AG09319 (cell line): ENCODE measurements at regions not wholly inside any gene's neighbourhood (a gene's known extent, or its start where the extent isn't known, plus 50 kb on each side); places are given as distances from the start of the nearest gene placed in this dataset.
A peak's percentile ranks its signal among the peaks of the same experiment; 100 is the strongest.

ENCODE experiments used
- DNase-seq: peaks from one replicate; pipeline ENCODE4 v3.0.0-alpha.2; 2010; ENCODE audit warnings: low read depth; ENCODE audit errors: extremely low read depth
- CTCF ChIP-seq: IDR thresholded peaks from 2 replicates; pipeline ENCODE4 v1.5.1; 2011; ENCODE audit warnings: low read depth, mild to moderate bottlenecking, inconsistent platforms, low read length, moderate library complexity

- peak; percentile 11 for TF ChIP-seq CTCF
- DNase-seq = no peak
Observed at GRCh38 chr6:113732384-113732966, 124.7 kb upstream of the MARCKS start.

GRCh38 chr6:113733381-113733780 lies 123.8 kb upstream of the MARCKS start:
- DNase-seq = no peak
- TF ChIP-seq CTCF = no peak

GRCh38 chr6:113734982-113735381 lies 122.2 kb upstream of the MARCKS start:
- DNase-seq = no peak
- no peak for TF ChIP-seq CTCF

- no peak for TF ChIP-seq CTCF
- no peak for DNase-seq
Observed at GRCh38 chr6:113735491-113735890, 121.7 kb upstream of the MARCKS start.

GRCh38 chr6:113736978-113737377 lies 120.2 kb upstream of the MARCKS start:
- TF ChIP-seq CTCF = no peak
- DNase-seq = no peak

- DNase-seq = no peak
- TF ChIP-seq CTCF = no peak
Observed at GRCh38 chr6:113739041-113739655, 118.0 kb upstream of the MARCKS start.

- no peak for DNase-seq
- TF ChIP-seq CTCF = no peak
Observed at GRCh38 chr6:113741651-113742050, 115.5 kb upstream of the MARCKS start.
